Chondrocyte (in vitro differentiated cells): ENCODE measurements at regions not wholly inside any gene's neighbourhood (a gene's known extent, or its start where the extent isn't known, plus 50 kb on each side); places are given as distances from the start of the nearest gene placed in this dataset.

ENCODE experiments used
- DNase-seq: peaks from one replicate; pipeline ENCODE4 v3.0.0; 2021; ENCODE audit warnings: mixed read lengths, low spot score
- H3K27ac Mint-ChIP-seq: one replicate; pipeline ENCODE4 v1.8.0; 2021; ENCODE audit warnings: mild to moderate bottlenecking, moderate library complexity, mixed read lengths; ENCODE audit not compliant: unreplicated experiment
- H3K27me3 Mint-ChIP-seq: 2 replicates; pipeline ENCODE4 v1.8.0; 2021; ENCODE audit warnings: low read depth, mixed read lengths
- H3K36me3 Mint-ChIP-seq: 2 replicates; pipeline ENCODE4 v1.8.0; 2021; ENCODE audit warnings: low read depth, mixed read lengths
- H3K4me1 Mint-ChIP-seq: 2 replicates; pipeline ENCODE4 v1.8.0; 2021; ENCODE audit warnings: low read depth, mild to moderate bottlenecking, mixed read lengths
- H3K4me3 Mint-ChIP-seq: one replicate; pipeline ENCODE4 v1.8.0; 2021; ENCODE audit warnings: mild to moderate bottlenecking, moderate library complexity, mixed read lengths; ENCODE audit not compliant: unreplicated experiment
- H3K9me3 Mint-ChIP-seq: 2 replicates; pipeline ENCODE4 v1.8.0; 2021; ENCODE audit warnings: low read depth, mixed read lengths
- TF ChIP-seq, protein P1 (sequence below): fragments of 200-600 bp; sonication (generic); IDR thresholded peaks from 2 replicates; pipeline ENCODE4 v1.5.0; 2021; ENCODE audit warnings: antibody characterized with exemption, mild to moderate bottlenecking, moderate library complexity

DNA sequence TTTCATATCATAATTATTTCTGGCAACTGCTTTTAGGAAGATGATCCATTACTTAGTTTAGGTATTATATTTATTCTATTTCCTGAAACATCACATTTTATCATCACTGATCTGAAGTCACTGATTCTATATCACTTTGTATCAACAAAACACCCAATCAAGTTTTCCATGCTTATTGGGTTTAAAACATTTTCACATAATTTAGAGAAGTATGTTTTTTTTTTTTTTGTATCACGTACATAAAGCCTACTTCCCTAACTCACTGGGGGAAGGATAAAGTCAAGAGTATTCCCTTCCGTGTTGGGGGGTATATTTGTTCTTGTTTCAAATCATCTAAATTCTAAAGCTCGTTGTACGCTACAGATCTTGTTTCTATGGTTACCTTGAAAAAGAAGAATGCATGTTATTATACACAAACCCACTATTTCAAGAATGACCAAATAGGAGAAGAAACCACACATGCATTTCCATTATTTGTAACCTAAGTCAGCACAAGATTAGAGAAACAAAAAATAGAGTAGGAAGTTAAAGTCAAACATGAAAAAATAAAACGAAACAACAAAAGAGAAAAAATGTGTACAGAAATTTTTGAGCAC is 637.2 kb upstream of the MIR17HG start:
- no peaks in the 10 kb centered on the region for H3K36me3 Mint-ChIP-seq
- TF ChIP-seq, protein P1, sequence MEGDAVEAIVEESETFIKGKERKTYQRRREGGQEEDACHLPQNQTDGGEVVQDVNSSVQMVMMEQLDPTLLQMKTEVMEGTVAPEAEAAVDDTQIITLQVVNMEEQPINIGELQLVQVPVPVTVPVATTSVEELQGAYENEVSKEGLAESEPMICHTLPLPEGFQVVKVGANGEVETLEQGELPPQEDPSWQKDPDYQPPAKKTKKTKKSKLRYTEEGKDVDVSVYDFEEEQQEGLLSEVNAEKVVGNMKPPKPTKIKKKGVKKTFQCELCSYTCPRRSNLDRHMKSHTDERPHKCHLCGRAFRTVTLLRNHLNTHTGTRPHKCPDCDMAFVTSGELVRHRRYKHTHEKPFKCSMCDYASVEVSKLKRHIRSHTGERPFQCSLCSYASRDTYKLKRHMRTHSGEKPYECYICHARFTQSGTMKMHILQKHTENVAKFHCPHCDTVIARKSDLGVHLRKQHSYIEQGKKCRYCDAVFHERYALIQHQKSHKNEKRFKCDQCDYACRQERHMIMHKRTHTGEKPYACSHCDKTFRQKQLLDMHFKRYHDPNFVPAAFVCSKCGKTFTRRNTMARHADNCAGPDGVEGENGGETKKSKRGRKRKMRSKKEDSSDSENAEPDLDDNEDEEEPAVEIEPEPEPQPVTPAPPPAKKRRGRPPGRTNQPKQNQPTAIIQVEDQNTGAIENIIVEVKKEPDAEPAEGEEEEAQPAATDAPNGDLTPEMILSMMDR: no peak
- H3K27me3 Mint-ChIP-seq: no peaks in the 10 kb centered on the region
- no peak overlapping the region for H3K4me3 Mint-ChIP-seq
- H3K9me3 Mint-ChIP-seq: peaks cover 8% of the 10 kb centered on the region
- DNase-seq: no peak
- no peak overlapping the region for H3K27ac Mint-ChIP-seq
- no peaks in the 10 kb centered on the region for H3K4me1 Mint-ChIP-seq

DNA sequence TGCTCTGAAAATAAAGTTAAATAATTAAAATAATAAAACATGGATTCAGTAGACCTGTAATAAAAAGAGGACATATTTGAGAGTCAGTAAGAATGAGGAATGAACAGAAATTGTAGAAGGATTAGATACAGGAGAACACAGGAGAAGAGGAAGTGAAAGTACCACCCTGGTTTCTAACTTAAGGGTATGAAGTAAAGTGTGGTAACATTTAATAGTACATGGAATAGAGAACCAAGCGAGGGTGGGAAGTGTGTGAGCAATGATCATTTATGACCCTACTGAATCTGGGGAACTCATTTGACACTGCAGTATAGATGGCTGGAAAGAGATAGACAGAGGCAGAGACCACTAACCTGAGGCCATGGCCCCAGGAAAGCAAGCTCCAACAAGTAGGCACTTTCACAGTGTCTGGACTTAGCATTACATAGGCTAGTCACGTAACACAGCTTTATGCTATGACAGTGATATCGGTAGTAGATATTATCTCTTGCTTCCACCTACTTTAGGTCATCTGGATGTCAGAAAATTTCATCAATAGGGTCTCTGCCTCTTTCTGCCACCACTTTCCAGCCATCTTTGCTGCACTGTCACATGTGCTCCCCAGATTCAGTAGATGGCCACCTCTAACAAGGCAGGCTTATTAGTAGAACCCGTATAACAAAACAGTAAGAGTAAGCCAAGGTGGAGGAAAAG is 633.9 kb upstream of the MIR17HG start:
- DNase-seq: no peak
- H3K27ac Mint-ChIP-seq: no peak overlapping the region
- no peaks in the 10 kb centered on the region for H3K36me3 Mint-ChIP-seq
- no peaks in the 10 kb centered on the region for H3K27me3 Mint-ChIP-seq
- no peaks in the 10 kb centered on the region for H3K9me3 Mint-ChIP-seq
- H3K4me1 Mint-ChIP-seq: peaks cover 10% of the 10 kb centered on the region
- H3K4me3 Mint-ChIP-seq: no peak overlapping the region
- TF ChIP-seq, protein P1: no peak

DNA sequence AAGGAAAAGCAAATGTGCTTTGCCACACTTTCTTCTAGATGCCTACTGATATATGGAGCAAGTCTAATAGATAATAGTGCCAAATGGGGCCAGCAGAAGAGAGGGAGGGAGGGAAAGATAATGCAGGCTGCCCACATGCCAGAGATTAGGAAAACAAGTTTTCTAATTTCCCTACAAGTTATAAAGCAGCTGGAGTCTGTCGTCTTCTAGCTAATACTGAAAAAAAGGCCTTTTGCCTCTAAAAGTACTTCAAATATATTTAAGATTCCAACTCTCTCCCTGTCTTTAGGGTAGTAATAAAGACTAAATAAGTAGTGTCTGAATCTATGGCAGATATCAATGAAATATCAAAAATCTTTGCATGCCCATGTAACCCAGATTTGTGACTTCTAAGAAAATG is 632.0 kb upstream of the MIR17HG start:
- no peak overlapping the region for H3K4me3 Mint-ChIP-seq
- no peaks in the 10 kb centered on the region for H3K9me3 Mint-ChIP-seq
- TF ChIP-seq, protein P1: no peak
- H3K27me3 Mint-ChIP-seq: no peaks in the 10 kb centered on the region
- H3K4me1 Mint-ChIP-seq: peaks cover 10% of the 10 kb centered on the region
- H3K27ac Mint-ChIP-seq: no peak overlapping the region
- DNase-seq: no peak
- no peaks in the 10 kb centered on the region for H3K36me3 Mint-ChIP-seq

DNA sequence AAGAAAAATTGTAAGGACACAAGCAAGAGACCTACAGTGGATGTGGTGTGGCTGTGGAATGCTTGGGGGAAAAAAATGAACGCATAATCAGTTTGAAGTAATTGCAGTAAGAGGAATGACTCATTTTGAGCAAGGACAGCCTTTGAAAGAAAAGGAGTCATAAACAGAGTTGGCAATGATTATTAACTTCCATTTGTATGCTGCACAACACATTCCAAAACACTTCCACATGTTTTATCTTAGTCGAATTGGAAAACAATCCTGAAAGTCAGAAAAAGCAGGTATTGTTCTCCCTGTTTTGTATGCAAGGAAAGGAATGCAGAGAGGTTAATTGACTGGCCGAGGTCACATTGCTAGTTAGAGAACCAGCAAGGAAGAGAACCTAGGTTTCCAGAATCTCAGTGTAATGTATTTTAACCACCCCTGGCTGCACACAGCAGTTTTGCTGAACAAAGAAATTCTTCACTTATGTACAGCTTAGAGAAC is 630.0 kb upstream of the MIR17HG start:
- Mint-ChIP-seq H3K36me3 (no peaks in the 10 kb centered on the region), H3K27ac (no peak overlapping the region), H3K9me3 (peaks cover 2% of the 10 kb centered on the region), H3K4me3 (no peak overlapping the region), H3K27me3 (no peaks in the 10 kb centered on the region), H3K4me1 (peaks cover 10% of the 10 kb centered on the region)
- DNase-seq: no peak
- TF ChIP-seq, protein P1: no peak

DNA sequence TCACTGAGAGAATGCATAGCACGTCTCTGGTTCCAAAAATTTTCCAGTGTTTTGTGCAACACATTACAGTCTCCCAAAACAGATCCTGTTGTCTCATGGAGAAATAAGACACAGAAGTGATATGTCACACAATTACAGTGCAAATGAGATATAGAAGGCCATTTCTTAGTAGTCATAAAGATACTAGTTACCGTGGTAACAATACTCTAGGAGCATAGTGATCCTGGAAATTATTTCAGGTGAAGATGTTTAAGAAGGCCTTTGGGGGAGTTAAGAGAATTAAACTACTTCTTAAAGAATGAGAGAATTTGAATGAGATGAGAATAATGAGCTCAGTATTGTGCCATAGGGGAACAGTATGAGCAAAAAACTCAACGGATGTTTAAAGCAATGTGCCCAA is 628.0 kb upstream of the MIR17HG start:
- Mint-ChIP-seq H3K27ac (no peak overlapping the region), H3K4me3 (no peak overlapping the region)
- DNase-seq: no peak

More for the DNA sequence above, 628.0 kb upstream of the MIR17HG start:
- TF ChIP-seq, protein P1: no peak
- Mint-ChIP-seq H3K27me3 (no peaks in the 10 kb centered on the region), H3K36me3 (no peaks in the 10 kb centered on the region), H3K4me1 (peaks cover 10% of the 10 kb centered on the region), H3K9me3 (peaks cover 2% of the 10 kb centered on the region)
